ENCODE measurements at regions not wholly inside any gene's neighbourhood (a gene's known extent, or its start where the extent isn't known, plus 50 kb on each side); places are given as distances from the start of the nearest gene placed in this dataset.

DNA sequence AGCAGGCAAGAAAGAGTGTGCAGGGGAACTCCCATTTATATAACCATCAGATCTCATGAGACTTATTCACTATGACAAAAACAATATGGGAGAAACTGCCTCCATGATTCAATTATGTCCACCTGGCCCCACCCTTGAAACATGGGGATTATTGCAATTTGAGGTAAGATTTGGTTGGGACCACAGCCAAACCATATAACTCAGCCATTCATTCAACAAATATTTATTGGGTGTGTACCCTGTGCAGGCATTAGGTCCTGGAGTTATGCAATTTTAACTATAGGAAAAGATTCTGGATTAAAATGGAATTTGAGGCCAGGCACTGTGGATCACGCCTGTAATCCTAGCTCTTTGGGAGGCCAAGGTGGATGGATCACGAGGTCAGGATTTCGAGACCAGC is 124.2 kb upstream of the GAS1 start:
- H3K27ac Mint-ChIP-seq, result no peak overlapping the region
- peaks cover 9% of the 10 kb centered on the region for H3K27me3 Mint-ChIP-seq
- intact Hi-C loops (cut with DNase I, micrococcal nuclease), result no loop called here
- ATAC-seq (no peak), DNase-seq (no peak)
- no peaks in the 10 kb centered on the region for H3K4me1 Mint-ChIP-seq
- POLR2A ChIA-PET, result no interaction called here
- no peak overlapping the region for H3K4me3 Mint-ChIP-seq
- no peaks in the 10 kb centered on the region for H3K9me3 Mint-ChIP-seq (ENCODE audit: low read depth)
- no peaks in the 10 kb centered on the region for H3K36me3 Mint-ChIP-seq (ENCODE audit: low read depth)
- CTCF ChIA-PET, result no interaction called here

DNA sequence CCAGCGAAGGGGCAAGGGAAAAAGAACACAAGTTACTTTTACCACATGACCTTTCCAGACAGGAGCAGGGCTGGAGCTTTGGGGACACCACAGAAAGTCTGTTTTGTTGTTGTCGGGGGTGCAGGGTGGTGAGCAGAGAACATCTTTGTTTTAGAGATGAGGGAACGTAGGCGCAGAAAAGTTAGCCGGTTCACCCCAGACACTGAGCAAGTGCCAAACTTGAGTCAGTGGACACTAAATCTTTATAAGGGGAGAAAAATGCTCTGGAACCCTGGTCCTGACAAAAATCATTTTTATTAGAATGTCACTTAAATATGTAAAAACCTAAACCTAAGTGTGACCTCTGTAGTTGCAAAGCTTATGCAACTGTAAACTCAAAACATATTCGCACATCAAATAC is 126.4 kb upstream of the GAS1 start:
- Mint-ChIP-seq H3K4me3 (no peak overlapping the region), H3K9me3 (ENCODE audit: low read depth) (peaks cover under 1% of the 10 kb centered on the region), H3K36me3 (ENCODE audit: low read depth) (no peaks in the 10 kb centered on the region), H3K27me3 (peaks cover 7% of the 10 kb centered on the region), H3K27ac (no peak overlapping the region), H3K4me1 (no peaks in the 10 kb centered on the region)
- ChIA-PET CTCF (interaction anchor here (0.6 kb wide), 1 partner anchor 171 kb away, joined by 3 read pairs; no protein-coding TSS in a partner anchor), POLR2A (no interaction called here)
- DNase-seq (no peak), ATAC-seq (no peak)
- intact Hi-C loops (cut with DNase I, micrococcal nuclease), result no loop called here

DNA sequence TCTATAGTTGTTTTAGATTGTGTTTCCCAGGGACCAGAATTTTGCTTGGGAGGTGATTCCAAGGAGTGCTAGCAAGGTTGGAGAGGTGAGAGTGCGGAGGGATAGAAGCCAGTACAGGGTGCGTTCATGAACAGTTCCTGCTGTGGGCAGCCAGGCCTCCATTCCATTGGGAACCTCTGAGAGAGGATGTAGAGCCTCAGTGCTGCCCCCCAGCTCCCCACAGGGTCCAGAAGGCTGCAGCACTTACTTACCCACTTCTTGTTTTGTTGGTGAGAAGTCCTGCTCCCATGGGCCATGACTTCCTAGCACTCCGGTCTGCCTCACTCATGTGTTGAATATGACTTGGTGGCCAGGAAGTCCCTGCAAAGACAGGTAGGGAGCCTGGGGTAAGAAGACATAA is 128.2 kb upstream of the GAS1 start:
- ChIA-PET POLR2A (no interaction called here), CTCF (no interaction called here)
- DNase-seq, result no peak
- Mint-ChIP-seq H3K27ac (no peak overlapping the region), H3K9me3 (ENCODE audit: low read depth) (peaks cover 8% of the 10 kb centered on the region), H3K4me1 (no peaks in the 10 kb centered on the region), H3K27me3 (peaks cover 3% of the 10 kb centered on the region), H3K36me3 (ENCODE audit: low read depth) (no peaks in the 10 kb centered on the region), H3K4me3 (no peak overlapping the region)
- intact Hi-C loops (cut with DNase I, micrococcal nuclease), result no loop called here
- ATAC-seq, result no peak

DNA sequence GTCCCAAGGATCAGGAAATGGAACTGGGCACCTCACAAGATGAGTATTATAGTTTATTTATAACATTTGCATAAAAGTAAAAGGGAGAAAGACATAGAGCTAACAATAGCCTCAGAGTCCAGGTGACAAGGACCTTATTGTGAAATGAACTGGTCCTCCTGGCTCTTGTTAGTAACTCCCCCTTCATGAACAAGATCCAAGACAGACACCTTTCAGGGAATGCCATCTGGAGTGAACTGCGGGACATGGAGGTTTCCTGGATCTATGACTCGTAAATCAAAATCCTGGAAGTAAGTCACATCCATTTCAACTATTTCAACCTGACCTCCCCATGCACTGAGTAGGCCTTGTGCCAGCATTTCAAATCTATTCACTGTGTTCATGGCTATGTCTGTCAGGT is 129.5 kb upstream of the GAS1 start:
- DNase-seq (no peak), ATAC-seq (no peak)
- CTCF ChIA-PET, result no interaction called here
- H3K4me3 Mint-ChIP-seq, result no peak overlapping the region
- POLR2A ChIA-PET, result no interaction called here
- H3K36me3 Mint-ChIP-seq (ENCODE audit: low read depth), result no peaks in the 10 kb centered on the region
- peaks cover 8% of the 10 kb centered on the region for H3K9me3 Mint-ChIP-seq (ENCODE audit: low read depth)
- intact Hi-C loops (cut with DNase I, micrococcal nuclease), result no loop called here
- H3K27ac Mint-ChIP-seq, result no peak overlapping the region
- no peaks in the 10 kb centered on the region for H3K4me1 Mint-ChIP-seq
- H3K27me3 Mint-ChIP-seq, result no peaks in the 10 kb centered on the region

DNA sequence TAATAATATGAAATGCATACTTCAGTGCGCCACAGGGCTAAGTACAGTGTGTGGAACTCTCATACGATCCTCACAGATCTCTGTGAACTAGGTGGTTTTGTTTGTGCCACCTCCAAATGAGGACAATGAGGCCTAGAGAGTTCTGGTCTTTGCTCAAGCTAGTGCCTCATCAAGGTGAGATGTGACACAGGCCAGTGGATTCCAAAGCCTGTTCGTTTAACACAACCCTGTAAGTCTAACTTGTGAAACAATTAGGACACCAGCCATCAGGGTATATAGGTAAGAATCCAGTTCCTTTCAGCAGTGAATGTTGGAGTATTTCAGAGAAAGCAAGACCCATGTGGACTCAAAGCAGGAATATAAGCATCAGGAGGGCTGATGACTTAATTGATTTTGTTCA is 130.7 kb upstream of the GAS1 start:
- CTCF ChIA-PET, result no interaction called here
- no peak overlapping the region for H3K4me3 Mint-ChIP-seq
- no peaks in the 10 kb centered on the region for H3K4me1 Mint-ChIP-seq
- DNase-seq (no peak), ATAC-seq (no peak)
- H3K27me3 Mint-ChIP-seq, result no peaks in the 10 kb centered on the region
- no peaks in the 10 kb centered on the region for H3K36me3 Mint-ChIP-seq (ENCODE audit: low read depth)
- H3K9me3 Mint-ChIP-seq (ENCODE audit: low read depth), result peaks cover 8% of the 10 kb centered on the region
- POLR2A ChIA-PET, result no interaction called here
- intact Hi-C loops (cut with DNase I, micrococcal nuclease), result no loop called here
- H3K27ac Mint-ChIP-seq, result no peak overlapping the region

DNA sequence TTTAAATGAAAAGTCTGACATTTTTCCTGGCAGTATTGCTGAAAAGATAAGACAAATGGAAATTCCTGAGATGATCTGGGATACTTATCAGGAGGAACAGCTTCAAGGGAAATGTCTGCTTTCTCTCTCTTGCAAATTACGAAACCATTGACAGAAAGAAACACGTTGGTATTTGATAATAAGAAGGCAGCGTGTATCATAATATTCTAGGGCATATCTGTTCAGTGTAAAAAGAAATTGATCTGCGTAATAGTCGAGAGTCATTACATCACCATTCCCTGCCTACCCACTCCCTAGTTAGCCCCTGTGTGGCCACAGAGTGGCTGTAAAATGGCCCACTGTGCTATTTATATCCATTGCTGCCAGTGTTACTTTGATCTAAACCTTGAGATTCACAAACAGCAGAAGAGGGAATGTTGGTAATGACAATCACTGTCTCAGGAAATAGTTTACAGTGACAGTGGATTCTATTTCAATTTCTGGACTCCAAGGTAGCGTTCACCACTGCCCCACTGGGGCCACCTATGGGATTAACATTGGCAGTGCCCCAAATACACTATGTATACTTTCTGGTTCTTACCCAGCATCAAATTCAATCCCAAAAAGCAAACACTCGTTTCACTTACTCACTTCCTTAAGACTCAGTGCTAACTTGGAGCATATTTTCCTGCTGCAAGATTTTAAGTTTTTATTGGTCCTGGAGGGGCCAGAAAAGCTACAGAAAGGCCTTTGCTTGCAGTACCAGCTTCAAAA is 133.4 kb upstream of the GAS1 start:
- ATAC-seq (no peak), DNase-seq (peak; percentile 7)
- no peak overlapping the region for H3K4me3 Mint-ChIP-seq
- CTCF ChIA-PET, result no interaction called here
- POLR2A ChIA-PET, result interaction anchor here (0.6 kb wide), 1 partner anchor 61 kb away, joined by 10 read pairs; no protein-coding TSS in a partner anchor
- peaks cover 8% of the 10 kb centered on the region for H3K9me3 Mint-ChIP-seq (ENCODE audit: low read depth)
- H3K4me1 Mint-ChIP-seq, result no peaks in the 10 kb centered on the region
- H3K36me3 Mint-ChIP-seq (ENCODE audit: low read depth), result no peaks in the 10 kb centered on the region
- no peaks in the 10 kb centered on the region for H3K27me3 Mint-ChIP-seq
- H3K27ac Mint-ChIP-seq, result no peak overlapping the region
- intact Hi-C loops (cut with DNase I, micrococcal nuclease), result no loop called here

DNA sequence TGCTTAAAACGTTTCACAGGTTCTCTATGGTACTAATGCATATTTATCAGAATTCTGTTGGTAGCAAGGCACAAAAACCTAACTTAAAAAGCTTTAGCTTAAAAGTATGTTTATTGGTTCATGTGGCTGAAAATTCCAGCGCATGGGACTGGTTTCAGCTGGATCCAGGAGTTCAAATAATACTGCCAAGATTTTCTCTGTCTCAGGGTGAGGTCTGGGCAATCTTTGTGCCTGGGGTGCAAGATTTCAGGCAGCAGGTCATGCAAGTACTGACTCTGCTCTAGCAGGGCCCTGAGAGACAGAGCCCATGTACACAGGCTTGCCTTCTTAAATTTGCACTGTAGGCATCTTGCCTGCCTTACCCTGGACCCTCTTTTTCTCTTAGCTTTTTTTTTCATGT is 134.2 kb upstream of the GAS1 start:
- intact Hi-C loops (cut with DNase I, micrococcal nuclease), result no loop called here
- ChIA-PET CTCF (interaction anchor here (0.6 kb wide), 1 partner anchor 432 kb away, joined by 3 read pairs; no protein-coding TSS in a partner anchor), POLR2A (no interaction called here)
- H3K4me3 Mint-ChIP-seq, result no peak overlapping the region
- no peaks in the 10 kb centered on the region for H3K36me3 Mint-ChIP-seq (ENCODE audit: low read depth)
- ATAC-seq (no peak), DNase-seq (no peak)
- H3K27me3 Mint-ChIP-seq, result no peaks in the 10 kb centered on the region
- H3K27ac Mint-ChIP-seq, result no peak overlapping the region
- no peaks in the 10 kb centered on the region for H3K4me1 Mint-ChIP-seq
- peaks cover 8% of the 10 kb centered on the region for H3K9me3 Mint-ChIP-seq (ENCODE audit: low read depth)

DNA sequence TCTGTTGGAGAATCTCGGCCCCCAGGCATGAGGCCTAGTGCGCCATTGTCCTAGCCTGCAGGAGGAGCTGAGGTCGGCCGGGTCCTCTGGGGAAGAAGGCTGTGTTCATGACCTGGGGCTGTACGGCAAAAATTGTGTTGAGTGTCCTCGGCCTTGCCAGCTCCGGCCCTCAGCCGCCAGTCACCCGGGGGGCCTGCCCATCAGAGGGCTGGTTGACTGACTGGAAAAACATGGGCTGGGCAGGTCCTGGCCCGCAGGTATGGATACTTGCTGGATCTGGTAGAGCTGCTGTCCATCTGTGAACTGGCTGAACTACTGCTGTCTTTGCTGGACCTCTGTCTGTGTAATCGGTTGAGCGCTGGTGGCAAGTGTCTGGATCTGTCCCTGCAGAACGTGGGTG is 136.7 kb upstream of the GAS1 start:
- Mint-ChIP-seq H3K36me3 (ENCODE audit: low read depth) (no peaks in the 10 kb centered on the region), H3K4me1 (no peaks in the 10 kb centered on the region), H3K27me3 (peaks cover 1% of the 10 kb centered on the region), H3K27ac (no peak overlapping the region), H3K4me3 (no peak overlapping the region), H3K9me3 (ENCODE audit: low read depth) (peaks cover 4% of the 10 kb centered on the region)
- ATAC-seq, result no peak
- ChIA-PET CTCF (interaction anchor here (0.9 kb wide), 1 partner anchor 15 kb away, joined by 3 read pairs; no protein-coding TSS in a partner anchor), POLR2A (no interaction called here)
- DNase-seq, result no peak
- intact Hi-C loops (cut with DNase I, micrococcal nuclease), result no loop called here

DNA sequence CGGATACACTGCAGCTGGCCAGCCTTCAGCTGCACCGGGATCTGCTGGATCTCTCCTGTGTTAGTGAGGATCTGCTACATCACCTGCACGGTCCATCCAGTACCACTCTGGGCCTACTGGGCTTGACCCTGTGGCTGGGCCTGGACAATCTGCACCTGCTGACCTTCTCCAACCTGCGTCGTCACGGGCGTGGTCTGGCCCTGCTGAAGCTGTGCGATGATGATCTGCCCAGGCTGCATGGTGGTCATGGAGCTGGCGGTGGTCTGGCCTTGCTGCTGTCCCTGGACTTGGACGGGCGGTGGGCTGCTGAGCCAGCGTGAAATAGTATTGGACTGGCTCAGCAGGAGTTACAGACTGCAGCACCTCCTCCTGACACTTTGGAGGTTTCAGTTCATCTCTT is 137.1 kb upstream of the GAS1 start:
- peaks cover 6% of the 10 kb centered on the region for H3K27me3 Mint-ChIP-seq
- POLR2A ChIA-PET, result no interaction called here
- peaks cover 2% of the 10 kb centered on the region for H3K9me3 Mint-ChIP-seq (ENCODE audit: low read depth)
- no peak overlapping the region for H3K4me3 Mint-ChIP-seq
- H3K36me3 Mint-ChIP-seq (ENCODE audit: low read depth), result no peaks in the 10 kb centered on the region
- no peaks in the 10 kb centered on the region for H3K4me1 Mint-ChIP-seq
- no peak overlapping the region for H3K27ac Mint-ChIP-seq
- intact Hi-C loops (cut with DNase I, micrococcal nuclease), result no loop called here
- ATAC-seq (no peak), DNase-seq (no peak)
- CTCF ChIA-PET, result interaction anchor here (0.9 kb wide), 1 partner anchor 16 kb away, joined by 3 read pairs; no protein-coding TSS in a partner anchor

DNA sequence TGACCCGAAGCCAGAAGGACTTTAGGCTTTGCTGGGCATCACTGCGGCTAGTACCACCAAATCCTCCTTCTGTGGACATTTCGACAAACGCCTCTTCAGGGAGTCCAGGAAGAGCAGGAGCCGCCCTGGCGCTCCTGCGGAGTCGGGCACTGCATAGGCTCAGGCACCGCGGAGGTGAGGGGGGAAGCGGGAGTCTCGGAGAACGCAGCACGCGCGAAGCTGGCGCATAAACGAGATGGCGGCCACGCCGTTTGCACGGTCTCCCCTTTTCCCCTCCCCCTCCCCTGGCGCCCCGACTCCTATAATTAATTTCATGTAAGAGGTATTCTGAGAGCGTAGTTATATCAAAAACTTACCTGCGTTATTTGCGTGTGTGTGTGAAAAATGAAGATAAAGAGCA is 137.8 kb upstream of the GAS1 start:
- H3K27me3 Mint-ChIP-seq, result peaks cover 6% of the 10 kb centered on the region
- ChIA-PET CTCF (no interaction called here), POLR2A (no interaction called here)
- no peaks in the 10 kb centered on the region for H3K36me3 Mint-ChIP-seq (ENCODE audit: low read depth)
- intact Hi-C loops (cut with DNase I, micrococcal nuclease), result no loop called here
- no peak overlapping the region for H3K4me3 Mint-ChIP-seq
- H3K27ac Mint-ChIP-seq, result no peak overlapping the region
- no peak for DNase-seq
- ATAC-seq, result no peak
- no peaks in the 10 kb centered on the region for H3K4me1 Mint-ChIP-seq
- H3K9me3 Mint-ChIP-seq (ENCODE audit: low read depth), result no peaks in the 10 kb centered on the region

DNA sequence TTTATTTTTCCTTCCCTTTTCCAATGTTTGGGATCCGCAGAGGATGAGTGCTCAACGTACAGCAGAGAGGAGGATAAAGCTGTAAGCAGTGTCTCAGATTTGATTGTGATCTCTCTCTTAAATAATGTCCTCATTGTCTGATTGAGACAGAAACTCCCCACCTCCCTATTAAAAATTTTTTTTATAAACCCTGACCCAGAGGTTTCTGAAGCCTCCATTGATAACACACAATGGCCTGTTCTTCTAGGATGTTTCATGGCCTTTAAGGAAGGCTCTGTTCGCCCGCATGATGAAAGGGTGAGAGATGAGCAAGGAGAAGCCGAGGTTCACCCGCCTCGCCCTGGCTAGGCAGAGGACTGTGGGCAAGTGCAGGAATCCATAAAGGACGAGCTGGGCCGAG is 138.2 kb upstream of the GAS1 start:
- ATAC-seq (no peak), DNase-seq (no peak)
- H3K27me3 Mint-ChIP-seq, result peaks cover 6% of the 10 kb centered on the region
- ChIA-PET CTCF (no interaction called here), POLR2A (no interaction called here)
- H3K4me1 Mint-ChIP-seq, result no peaks in the 10 kb centered on the region
- H3K27ac Mint-ChIP-seq, result no peak overlapping the region
- intact Hi-C loops (cut with DNase I, micrococcal nuclease), result no loop called here
- H3K9me3 Mint-ChIP-seq (ENCODE audit: low read depth), result no peaks in the 10 kb centered on the region
- H3K36me3 Mint-ChIP-seq (ENCODE audit: low read depth), result no peaks in the 10 kb centered on the region
- no peak overlapping the region for H3K4me3 Mint-ChIP-seq

DNA sequence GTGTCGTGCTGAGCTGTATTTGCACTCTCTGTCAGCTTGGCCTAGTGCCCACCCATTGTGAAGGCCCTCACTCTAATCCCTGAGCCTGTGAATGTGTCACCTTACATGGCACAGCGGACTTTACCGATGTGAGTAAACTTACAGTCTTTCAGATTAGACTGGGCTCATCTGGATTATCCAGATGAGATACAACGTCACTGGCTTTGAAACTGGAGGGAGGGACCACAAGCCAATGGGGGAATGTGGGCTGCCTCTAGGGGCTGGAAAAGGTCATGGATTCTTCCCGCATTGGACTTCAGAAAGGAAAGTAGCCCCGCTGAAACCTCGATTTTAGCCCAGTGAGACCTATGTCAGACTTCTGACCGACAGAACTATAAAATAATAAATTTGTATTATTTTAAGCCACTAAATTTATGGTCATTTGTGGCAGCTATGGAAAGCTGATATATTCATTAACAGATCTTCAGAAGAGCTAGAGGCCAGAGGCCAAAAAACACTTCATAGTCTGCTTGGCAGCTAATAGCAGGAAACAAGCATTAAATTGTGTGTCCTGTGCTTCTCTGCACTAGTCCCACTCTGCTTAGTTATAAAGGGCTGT is 139.0 kb upstream of the GAS1 start:
- ChIA-PET POLR2A (no interaction called here), CTCF (no interaction called here)
- no peaks in the 10 kb centered on the region for H3K4me1 Mint-ChIP-seq
- intact Hi-C loops (cut with DNase I, micrococcal nuclease), result no loop called here
- no peak overlapping the region for H3K4me3 Mint-ChIP-seq
- H3K36me3 Mint-ChIP-seq (ENCODE audit: low read depth), result no peaks in the 10 kb centered on the region
- H3K27me3 Mint-ChIP-seq, result peaks cover 7% of the 10 kb centered on the region
- ATAC-seq, result no peak
- DNase-seq, result no peak
- H3K9me3 Mint-ChIP-seq (ENCODE audit: low read depth), result no peaks in the 10 kb centered on the region
- no peak overlapping the region for H3K27ac Mint-ChIP-seq

All from activated CD4-positive, alpha-beta T cell treated with anti-CD3 and anti-CD28 coated beads for 36 hours (primary cell).